AG08395 (cell line): ENCODE measurements at regions not wholly inside any gene's neighbourhood (a gene's known extent, or its start where the extent isn't known, plus 50 kb on each side); places are given as distances from the start of the nearest gene placed in this dataset.
"Not testable (repeated sequence)": the region's sequence is repeated elsewhere in the genome, so short reads cannot be mapped to it uniquely, and the experiment has no call there.

Experiments
- DNase-seq: peaks from one replicate; pipeline ENCODE4 v3.0.0; 2012; ENCODE audit warnings: mixed read lengths, low spot score

GRCh38 chr4:27964095-27964494 lies 1103.5 kb downstream of the STIM2 start:
- no peak for DNase-seq

DNA sequence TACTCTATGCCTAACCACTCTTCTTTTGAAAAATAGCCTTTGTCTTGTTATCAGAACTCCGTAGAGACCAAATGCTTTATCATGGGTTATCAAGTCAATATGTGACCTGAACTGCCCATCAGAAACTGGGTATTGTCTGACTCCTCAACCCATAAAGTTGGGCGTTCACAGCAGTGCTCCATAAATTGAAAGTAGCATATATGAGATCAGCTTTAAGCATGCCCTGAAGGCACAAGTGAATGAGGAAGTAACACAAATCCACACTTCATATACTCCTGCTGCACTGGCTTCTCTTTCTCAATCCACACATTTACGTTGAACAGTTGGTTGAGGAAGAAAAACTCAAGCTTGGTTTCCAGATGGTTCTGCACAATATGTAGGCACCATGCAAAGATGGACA lies 1106.0 kb downstream of the STIM2 start:
- no peak for DNase-seq

DNA sequence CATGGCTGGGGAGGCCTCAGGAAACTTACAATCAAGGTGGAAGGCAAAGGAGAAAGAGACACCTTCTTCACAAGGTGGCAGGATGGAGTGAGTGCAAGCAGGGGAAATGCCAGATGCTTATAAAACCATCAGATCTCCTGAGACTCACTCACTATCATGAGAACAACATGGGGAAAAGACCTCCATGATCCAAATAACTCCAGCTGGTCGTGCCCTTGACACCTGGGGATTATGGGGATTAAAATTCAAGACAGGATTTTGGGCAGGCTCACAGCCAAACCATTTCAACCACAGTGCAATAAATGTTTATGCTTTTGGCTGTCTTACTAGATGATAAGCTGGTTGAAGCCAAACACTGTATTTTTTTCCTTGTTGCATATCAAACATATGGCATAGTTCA lies 1112.4 kb downstream of the STIM2 start:
- DNase-seq = no peak

GRCh38 chr4:27973700-27974099 lies 1113.1 kb downstream of the STIM2 start:
- DNase-seq = no peak

DNA sequence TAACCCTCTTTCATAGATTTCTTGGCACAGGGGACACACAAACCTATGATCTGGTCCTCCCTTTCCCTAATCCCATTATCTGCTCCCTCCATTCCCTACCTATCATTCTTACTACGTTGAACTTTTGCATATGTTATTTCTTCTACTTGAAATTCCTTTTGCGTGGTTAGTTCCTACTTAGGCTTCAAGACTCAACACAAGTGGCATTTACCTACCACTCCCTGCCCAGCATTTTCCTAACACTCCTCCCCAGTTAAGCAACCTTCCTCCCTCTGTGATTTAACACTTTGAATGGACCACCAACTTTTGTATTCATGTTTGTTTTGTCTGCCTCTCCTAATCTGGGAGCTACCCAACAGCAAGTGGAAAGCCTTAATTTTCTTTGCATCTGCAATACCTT lies 1113.7 kb downstream of the STIM2 start:
- DNase-seq = no peak

DNA sequence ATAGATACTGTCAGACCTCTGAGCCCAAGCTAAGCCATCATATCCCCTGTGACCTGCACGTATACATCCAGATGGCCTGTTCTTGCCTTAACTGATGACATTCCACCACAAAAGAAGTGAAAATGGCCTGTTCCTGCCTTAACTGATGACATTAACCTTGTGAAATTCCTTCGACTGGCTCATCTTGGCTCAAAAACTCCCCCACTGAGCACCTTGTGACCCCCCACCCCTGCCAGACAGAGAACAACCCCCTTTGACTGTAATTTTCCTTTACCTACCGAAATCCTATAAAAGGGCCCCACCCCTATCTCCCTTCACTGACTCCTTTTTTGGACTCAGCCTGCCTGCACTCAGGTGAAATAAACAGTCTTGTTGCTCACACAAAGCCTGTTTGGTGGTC lies 1114.2 kb downstream of the STIM2 start:
- not testable (repeated sequence) for DNase-seq

GRCh38 chr4:27978427-27979109 lies 1117.9 kb downstream of the STIM2 start:
- not testable (repeated sequence) for DNase-seq

DNA sequence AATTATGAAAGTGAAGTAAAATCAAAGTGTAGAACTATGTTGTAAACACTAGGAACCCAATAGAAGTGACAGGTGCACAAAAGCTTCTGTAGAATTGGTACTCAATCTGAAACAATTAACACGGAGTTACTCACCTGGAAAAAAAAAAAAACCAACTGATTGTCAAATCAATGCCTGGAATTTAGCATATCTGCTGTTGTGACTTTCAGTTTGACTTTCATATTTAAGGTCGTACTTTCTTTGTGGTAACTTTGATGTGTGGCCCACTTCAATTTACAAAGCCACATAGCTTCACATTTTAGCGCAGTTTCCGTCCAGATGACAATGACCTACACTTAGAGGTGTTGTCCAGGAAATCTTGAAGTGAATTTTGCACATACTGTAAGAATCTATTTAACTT lies 1124.9 kb downstream of the STIM2 start:
- no peak for DNase-seq

DNA sequence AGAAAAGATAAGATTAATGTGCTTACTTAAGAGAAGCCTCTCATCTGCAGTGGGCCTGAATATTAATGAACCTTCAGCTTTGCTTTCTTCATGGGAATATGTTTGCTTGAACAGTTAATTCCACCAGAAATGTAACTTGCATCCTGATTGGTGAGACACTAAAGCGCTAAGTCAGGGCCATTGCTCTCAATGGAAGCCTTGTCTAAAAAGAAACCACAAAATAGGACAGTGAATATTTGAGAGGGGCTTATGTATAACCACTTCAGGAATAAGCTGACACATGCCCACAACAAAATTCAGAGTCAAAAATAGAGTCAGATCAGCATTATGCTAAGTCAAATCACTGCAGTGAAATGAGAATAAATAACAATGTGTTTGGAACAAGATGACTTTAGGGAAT lies 1125.8 kb downstream of the STIM2 start:
- DNase-seq = no peak

DNA sequence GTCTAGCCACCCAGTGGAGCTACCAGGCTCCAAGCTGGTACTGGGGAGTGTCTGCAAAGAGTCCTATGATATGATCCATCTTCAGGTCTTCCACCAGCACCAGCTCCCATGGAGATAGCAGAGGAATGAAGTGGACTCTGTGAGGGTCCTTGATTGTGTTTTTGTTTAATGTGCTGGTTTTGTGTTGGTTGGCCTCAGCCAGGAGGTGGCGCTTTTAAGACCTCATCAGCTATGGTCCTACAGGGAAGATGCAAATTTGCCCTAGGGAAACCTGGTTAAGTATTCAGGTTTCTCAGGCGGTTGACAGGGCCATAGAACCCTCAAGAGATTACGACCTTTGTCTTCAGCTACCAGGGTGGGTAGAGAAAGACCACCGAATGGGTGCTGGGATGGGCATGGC lies 1141.1 kb downstream of the STIM2 start:
- DNase-seq = no peak

GRCh38 chr4:28004520-28004919 lies 1143.9 kb downstream of the STIM2 start:
- DNase-seq = no peak

- DNase-seq = no peak
Measured at GRCh38 chr4:28006021-28006420, 1145.4 kb downstream of the STIM2 start.

- no peak for DNase-seq
Measured at GRCh38 chr4:28007693-28008092, 1147.1 kb downstream of the STIM2 start.

GRCh38 chr4:28009541-28009940 lies 1148.9 kb downstream of the STIM2 start:
- no peak for DNase-seq

GRCh38 chr4:28010577-28011240 lies 1150.1 kb downstream of the STIM2 start:
- DNase-seq = no peak

- DNase-seq = no peak
Measured at GRCh38 chr4:28014469-28014868, 1153.8 kb downstream of the STIM2 start.

- no peak for DNase-seq
Measured at GRCh38 chr4:28015996-28016395, 1155.4 kb downstream of the STIM2 start.

DNA sequence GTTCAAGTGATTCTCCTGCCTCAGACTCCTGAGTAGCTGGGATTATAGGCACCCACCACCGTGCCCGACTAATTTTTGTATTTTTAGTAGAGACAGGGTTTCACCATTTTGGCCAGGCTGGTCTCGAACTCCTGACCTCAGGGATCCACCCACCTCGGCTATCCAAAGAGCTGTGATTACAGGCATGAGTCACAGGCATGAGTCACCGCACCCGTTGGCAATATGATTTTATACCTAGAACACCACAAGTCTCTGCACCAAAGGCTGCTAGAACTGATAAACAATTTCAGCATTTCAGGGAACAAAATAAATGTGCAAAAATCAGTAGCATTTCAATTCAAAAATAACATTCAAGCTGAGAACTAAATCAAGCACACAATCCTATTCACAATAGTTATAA lies 1177.6 kb downstream of the STIM2 start:
- not testable (repeated sequence) for DNase-seq

- DNase-seq = no peak
Measured at GRCh38 chr4:28062562-28062961, 1201.9 kb downstream of the STIM2 start.

- no peak for DNase-seq
Measured at GRCh38 chr4:28073860-28074555, 1213.4 kb downstream of the STIM2 start.

GRCh38 chr4:28075401-28075956 lies 1214.8 kb downstream of the STIM2 start:
- no peak for DNase-seq

DNA sequence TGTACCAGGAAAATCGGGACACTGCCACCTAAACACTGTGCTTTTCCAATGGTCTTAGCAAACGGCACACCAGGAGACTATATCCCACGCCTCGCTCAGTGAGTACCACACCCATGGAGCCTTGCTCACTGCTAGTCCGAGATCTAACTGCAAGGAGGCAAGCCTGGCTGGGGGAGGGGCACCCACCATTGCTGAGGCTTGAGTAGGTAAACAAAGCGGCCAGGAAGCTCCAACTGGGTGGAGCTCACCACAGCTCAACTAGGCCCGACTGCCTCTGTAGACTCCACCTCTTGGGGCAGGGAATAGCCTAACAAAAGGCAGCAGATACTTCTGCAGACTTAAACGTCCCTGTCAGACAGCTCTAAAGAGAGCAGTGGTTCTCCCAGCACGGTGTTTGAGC lies 1216.6 kb downstream of the STIM2 start:
- DNase-seq = not testable (repeated sequence)
